SK-N-MC (cell line): ENCODE measurements at regions not wholly inside any gene's neighbourhood (a gene's known extent, or its start where the extent isn't known, plus 50 kb on each side); places are given as distances from the start of the nearest gene placed in this dataset.

Experiments used
- EZH2 ChIP-seq: fragments of 200-600 bp; sonication (generic); IDR thresholded peaks from one replicate; pipeline ENCODE4 v1.6.1; 2017; ENCODE audit warnings: antibody characterized with exemption
- POLR2AphosphoS5 ChIP-seq: IDR thresholded peaks from 2 replicates; pipeline ENCODE4 v1.6.1; 2012; ENCODE audit warnings: mild to moderate bottlenecking, low read depth, low read length, borderline replicate concordance

DNA sequence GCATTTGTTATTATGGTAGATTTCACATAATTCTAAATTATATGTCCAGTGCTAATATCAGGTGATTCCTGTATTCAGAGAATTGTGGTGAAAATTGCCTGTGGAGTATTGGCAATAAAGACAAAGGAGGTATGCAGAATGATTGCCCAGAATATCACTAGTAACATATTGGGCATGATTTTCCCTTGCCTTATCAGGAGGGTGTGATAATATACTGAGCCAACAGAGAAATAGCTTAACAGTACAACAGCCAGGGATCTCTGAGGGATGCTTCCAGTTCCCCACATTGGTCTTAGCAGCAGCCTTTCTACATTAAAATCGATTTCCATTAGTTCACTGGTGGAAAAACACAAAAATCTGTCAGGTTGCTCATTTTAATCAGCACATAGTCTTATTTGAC is 122.9 kb upstream of the COL3A1 start:
- TF ChIP-seq POLR2AphosphoS5: no peak
- TF ChIP-seq EZH2: no peak
